ENCODE measurements at regions not wholly inside any gene's neighbourhood (a gene's known extent, or its start where the extent isn't known, plus 50 kb on each side); places are given as distances from the start of the nearest gene placed in this dataset.
"Not testable (repeated sequence)": the region's sequence is repeated elsewhere in the genome, so short reads cannot be mapped to it uniquely, and the experiment has no call there.

DNA sequence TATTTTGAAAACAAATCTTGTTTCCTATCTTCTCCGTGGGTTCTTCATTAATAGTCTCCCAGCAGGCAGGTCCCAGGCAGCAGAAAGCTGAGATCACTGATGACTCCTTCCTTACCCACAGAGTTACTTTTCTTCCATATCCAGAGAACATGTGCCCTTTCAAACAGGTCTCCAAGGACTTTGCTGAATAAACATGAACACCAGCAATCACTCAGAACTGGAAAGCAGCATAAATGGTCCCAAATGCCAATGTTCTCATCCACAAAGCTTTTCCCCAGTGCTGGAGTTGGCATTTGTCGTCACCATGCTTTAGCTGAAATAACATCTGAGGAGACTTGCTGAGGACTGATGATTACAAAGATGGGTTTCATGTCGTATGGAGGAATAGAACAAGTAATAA is 134.0 kb downstream of the YIPF5 start:
- TF ChIP-seq, protein P1, sequence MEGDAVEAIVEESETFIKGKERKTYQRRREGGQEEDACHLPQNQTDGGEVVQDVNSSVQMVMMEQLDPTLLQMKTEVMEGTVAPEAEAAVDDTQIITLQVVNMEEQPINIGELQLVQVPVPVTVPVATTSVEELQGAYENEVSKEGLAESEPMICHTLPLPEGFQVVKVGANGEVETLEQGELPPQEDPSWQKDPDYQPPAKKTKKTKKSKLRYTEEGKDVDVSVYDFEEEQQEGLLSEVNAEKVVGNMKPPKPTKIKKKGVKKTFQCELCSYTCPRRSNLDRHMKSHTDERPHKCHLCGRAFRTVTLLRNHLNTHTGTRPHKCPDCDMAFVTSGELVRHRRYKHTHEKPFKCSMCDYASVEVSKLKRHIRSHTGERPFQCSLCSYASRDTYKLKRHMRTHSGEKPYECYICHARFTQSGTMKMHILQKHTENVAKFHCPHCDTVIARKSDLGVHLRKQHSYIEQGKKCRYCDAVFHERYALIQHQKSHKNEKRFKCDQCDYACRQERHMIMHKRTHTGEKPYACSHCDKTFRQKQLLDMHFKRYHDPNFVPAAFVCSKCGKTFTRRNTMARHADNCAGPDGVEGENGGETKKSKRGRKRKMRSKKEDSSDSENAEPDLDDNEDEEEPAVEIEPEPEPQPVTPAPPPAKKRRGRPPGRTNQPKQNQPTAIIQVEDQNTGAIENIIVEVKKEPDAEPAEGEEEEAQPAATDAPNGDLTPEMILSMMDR (IDR thresholded peaks at IDR 0.05; ENCODE audit: insufficient read depth, low read length, poor library complexity, severe bottlenecking), result no peak
- no peaks in the 10 kb centered on the region for H3K36me3 ChIP-seq (ENCODE audit: control insufficient read depth, insufficient read depth, low read length)
- H3K4me3 ChIP-seq (replicated peaks; ENCODE audit: low read depth, low read length), result no peak overlapping the region
- no peak for DNase-seq (ENCODE audit: extremely low read depth, insufficient read length)
- H3K27me3 ChIP-seq (replicated peaks; ENCODE audit: control insufficient read depth, insufficient read depth, low read length), result no peaks in the 10 kb centered on the region; the same call in 1 of the 2 replicates

DNA sequence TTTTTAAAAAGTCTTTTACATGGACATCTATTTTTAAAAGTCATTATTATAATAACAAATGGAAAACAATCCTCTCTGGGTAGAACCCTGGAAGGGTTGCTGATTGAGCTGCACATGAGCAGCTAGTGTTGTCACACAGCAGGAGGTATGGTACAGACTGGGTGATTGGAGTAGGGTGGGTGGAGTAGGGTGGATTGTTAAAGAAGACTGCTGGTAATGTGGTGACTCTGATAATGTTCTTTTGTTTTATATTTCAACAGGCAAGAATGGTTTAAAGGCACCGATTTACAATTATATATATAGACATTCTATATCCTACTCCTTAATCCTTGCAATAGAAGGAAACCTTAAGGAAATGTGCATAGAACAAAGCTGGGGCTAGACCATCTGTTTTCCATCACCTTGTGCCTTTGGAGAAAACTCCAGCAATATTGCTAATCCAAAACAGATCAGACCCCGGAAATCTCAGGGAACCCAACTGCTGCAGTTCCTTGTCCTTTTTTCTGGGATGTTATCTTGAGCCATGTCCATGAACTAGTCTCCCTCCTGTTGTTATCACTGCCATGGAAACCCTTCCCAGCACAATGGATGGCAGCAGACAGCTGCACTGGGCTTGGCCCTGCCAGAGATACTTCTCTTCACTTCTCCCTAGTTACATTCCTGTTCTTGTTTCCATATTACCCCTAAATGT is 129.7 kb downstream of the YIPF5 start:
- H3K27me3 ChIP-seq (replicated peaks; ENCODE audit: control insufficient read depth, insufficient read depth, low read length), result no peaks in the 10 kb centered on the region; the same call in 1 of the 2 replicates
- no peak overlapping the region for H3K4me3 ChIP-seq (replicated peaks; ENCODE audit: low read depth, low read length)
- no peak for DNase-seq (ENCODE audit: extremely low read depth, insufficient read length)
- no peaks in the 10 kb centered on the region for H3K36me3 ChIP-seq (ENCODE audit: control insufficient read depth, insufficient read depth, low read length)
- TF ChIP-seq, protein P1 (IDR thresholded peaks at IDR 0.05; ENCODE audit: insufficient read depth, low read length, poor library complexity, severe bottlenecking), result no peak

DNA sequence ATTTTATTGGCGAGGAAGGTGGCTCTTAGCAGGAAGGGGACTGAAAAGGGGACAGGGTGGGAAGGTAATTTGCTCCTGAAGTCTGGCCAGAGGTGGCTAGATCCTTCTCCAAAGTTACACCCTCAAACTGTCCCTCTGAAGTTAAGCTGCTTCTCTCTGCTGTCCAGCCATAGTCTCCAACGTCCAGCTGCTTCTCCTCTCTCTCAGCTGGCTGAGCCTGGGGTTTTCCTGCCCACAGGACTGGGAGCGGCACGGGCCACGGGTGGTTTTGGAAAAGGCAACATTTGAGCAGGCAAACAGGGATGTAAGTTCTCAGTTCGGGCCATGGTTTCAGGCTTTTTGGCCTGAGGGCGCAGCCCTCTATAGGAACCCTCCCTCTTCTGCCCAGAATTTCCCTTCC is 128.3 kb downstream of the YIPF5 start:
- no peaks in the 10 kb centered on the region for H3K36me3 ChIP-seq (ENCODE audit: control insufficient read depth, insufficient read depth, low read length)
- no peak for DNase-seq (ENCODE audit: extremely low read depth, insufficient read length)
- H3K4me3 ChIP-seq (replicated peaks; ENCODE audit: low read depth, low read length), result no peak overlapping the region
- no peaks in the 10 kb centered on the region for H3K27me3 ChIP-seq (replicated peaks; ENCODE audit: control insufficient read depth, insufficient read depth, low read length)
- TF ChIP-seq, protein P1 (IDR thresholded peaks at IDR 0.05; ENCODE audit: insufficient read depth, low read length, poor library complexity, severe bottlenecking), result no peak

DNA sequence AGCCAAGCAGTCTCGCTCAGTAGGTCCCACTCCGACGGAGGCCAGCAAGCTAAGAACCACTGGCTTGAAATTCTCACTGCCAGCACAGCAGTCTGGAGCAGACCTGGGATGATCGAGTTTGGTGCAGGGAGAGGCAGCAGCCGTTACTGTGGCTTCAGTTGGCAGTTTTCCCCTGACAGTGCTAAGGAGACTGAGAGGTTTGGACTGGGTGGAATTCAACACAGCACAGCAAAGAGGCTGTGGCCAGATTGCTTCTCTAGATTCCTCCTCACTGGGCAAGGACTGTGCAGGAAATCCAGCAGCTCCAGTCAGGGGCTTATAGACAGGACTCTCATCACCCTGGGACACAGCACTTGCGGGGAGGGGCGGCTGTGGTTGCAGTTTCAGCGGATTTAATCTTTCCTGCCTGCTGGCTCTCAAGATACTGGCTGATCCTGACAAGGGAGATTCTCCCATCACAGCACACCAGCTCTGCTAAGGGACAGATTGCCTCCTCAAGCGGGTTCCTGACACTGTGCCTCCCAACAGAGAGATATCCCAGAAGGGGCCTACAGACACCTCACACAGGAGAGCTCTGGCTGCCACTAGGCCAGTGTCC is 122.1 kb downstream of the YIPF5 start:
- TF ChIP-seq, protein P1 (IDR thresholded peaks at IDR 0.05; ENCODE audit: insufficient read depth, low read length, poor library complexity, severe bottlenecking), result no peak
- H3K4me3 ChIP-seq (replicated peaks; ENCODE audit: low read depth, low read length), result no peak overlapping the region

DNA sequence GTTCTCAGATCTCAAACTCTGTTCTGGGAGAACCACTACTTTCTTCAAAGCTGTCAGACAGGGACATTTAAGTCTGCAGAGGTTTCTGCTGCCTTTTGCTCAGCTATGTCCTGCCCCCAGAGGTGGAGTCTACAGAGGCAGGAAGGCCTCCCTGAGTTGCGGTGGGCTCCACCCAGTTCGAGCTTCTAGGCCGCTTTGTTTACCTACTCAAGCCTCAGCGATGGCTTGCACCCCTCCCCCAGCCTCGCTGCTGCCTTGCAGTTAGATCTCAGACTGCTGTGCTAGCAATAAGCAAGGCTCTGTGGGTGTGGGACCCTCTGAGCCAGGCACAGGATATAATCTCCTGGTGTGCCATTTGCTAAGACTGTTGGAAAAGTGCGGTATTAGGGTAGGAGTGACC is 115.1 kb downstream of the YIPF5 start:
- not testable (repeated sequence) for H3K4me3 ChIP-seq (replicated peaks; ENCODE audit: low read depth, low read length); H3K27me3 ChIP-seq (replicated peaks; ENCODE audit: control insufficient read depth, insufficient read depth, low read length); DNase-seq (ENCODE audit: extremely low read depth, insufficient read length); H3K36me3 ChIP-seq (ENCODE audit: control insufficient read depth, insufficient read depth, low read length)

More for the DNA sequence above, 122.1 kb downstream of the YIPF5 start:
- Histone ChIP-seq H3K27me3 (replicated peaks; ENCODE audit: control insufficient read depth, insufficient read depth, low read length) (no peaks in the 10 kb centered on the region), H3K36me3 (ENCODE audit: control insufficient read depth, insufficient read depth, low read length) (no peaks in the 10 kb centered on the region)
- DNase-seq (ENCODE audit: extremely low read depth, insufficient read length), result no peak

DNA sequence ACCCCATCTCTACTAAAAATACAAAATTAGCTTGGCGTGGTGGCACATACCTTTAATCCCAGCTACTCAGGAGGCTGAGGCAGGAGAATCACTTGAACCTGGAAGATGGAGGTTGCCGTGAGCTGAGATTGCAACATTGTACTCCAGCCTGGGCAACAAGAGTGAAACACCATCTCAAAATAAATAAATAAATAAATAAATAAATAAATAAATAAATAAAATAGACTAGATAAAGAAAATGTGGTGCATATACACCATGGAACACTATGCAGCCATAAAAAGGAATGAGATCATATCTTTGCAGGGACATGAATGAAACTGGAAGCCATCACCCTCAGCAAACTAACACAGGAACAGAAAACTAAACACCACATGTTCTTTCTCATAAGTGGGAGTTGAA is 110.4 kb downstream of the YIPF5 start:
- not testable (repeated sequence) for H3K27me3 ChIP-seq (replicated peaks; ENCODE audit: control insufficient read depth, insufficient read depth, low read length); DNase-seq (ENCODE audit: extremely low read depth, insufficient read length); H3K36me3 ChIP-seq (ENCODE audit: control insufficient read depth, insufficient read depth, low read length); H3K4me3 ChIP-seq (replicated peaks; ENCODE audit: low read depth, low read length)
